Glomerular visceral epithelial cell (primary cell): ENCODE measurements at regions not wholly inside any gene's neighbourhood (a gene's known extent, or its start where the extent isn't known, plus 50 kb on each side); places are given as distances from the start of the nearest gene placed in this dataset.
A peak's percentile ranks its signal among the peaks of the same experiment; 100 is the strongest.
"Not testable (repeated sequence)": the region's sequence is repeated elsewhere in the genome, so short reads cannot be mapped to it uniquely, and the experiment has no call there.

ENCODE experiments used
- DNase-seq: peaks from one replicate; pipeline ENCODE4 v3.0.0-alpha.2; 2016; ENCODE audit errors: extremely low spot score

- no peak for DNase-seq
These were observed 85.1 kb upstream of the RELN start for GRCh38 chr7:104074529-104074928.

GRCh38 chr7:104071641-104072040 is 82.2 kb upstream of the RELN start:
- not testable (repeated sequence) for DNase-seq

- no peak for DNase-seq
These were observed 76.0 kb upstream of the RELN start for GRCh38 chr7:104065491-104065890.

- DNase-seq = no peak
These were observed 75.5 kb upstream of the RELN start for GRCh38 chr7:104064969-104065387.

- not testable (repeated sequence) for DNase-seq
These were observed 74.3 kb upstream of the RELN start for GRCh38 chr7:104063797-104064196.

- DNase-seq = no peak
These were observed 72.2 kb upstream of the RELN start for GRCh38 chr7:104061652-104062051.

- DNase-seq = peak; percentile 26
These were observed 70.4 kb upstream of the RELN start for GRCh38 chr7:104059837-104060236.

GRCh38 chr7:104059103-104059502 is 69.6 kb upstream of the RELN start:
- DNase-seq = no peak

- DNase-seq = no peak
These were observed 64.9 kb upstream of the RELN start for GRCh38 chr7:104054362-104054761.

GRCh38 chr7:104052979-104053378 is 63.5 kb upstream of the RELN start:
- DNase-seq = no peak

- DNase-seq = no peak
These were observed 58.6 kb upstream of the RELN start for GRCh38 chr7:104048055-104048454.

- no peak for DNase-seq
These were observed 55.7 kb upstream of the RELN start for GRCh38 chr7:104045183-104045582.

GRCh38 chr7:104040666-104041065 is 51.2 kb upstream of the RELN start:
- no peak for DNase-seq

GRCh38 chr7:104039363-104039762 is 49.9 kb upstream of the RELN start:
- DNase-seq = no peak
